Hematopoietic multipotent progenitor cell treated with erythropoietin and hydrocortisone succinate and interleukin-3 and kit ligand, for 15 days (in vitro differentiated cells): ENCODE measurements at regions not wholly inside any gene's neighbourhood (a gene's known extent, or its start where the extent isn't known, plus 50 kb on each side); places are given as distances from the start of the nearest gene placed in this dataset.
"Not testable (repeated sequence)": the region's sequence is repeated elsewhere in the genome, so short reads cannot be mapped to it uniquely, and the experiment has no call there.

Experiments
- DNase-seq: peaks from one replicate; pipeline ENCODE4 v3.0.0-alpha.2; 2015; ENCODE audit warnings: low spot score

DNA sequence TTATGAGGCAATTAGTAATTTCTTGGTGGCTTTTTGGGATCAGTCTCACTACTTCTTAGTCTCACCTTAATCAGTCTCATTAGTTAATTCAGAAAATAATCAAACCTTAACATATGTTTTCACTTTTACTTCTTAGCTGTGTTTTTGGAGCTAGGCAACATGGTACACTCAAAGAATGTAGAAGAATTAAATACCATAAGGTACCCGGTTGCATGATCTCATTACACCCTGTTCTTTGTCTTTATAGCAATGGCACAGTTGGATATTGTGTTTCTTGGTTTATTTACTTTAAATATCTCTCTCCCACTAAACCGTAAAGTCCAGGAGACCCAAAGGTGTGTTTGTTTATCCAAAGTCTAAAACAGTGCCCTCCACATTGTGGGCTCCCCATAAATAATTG lies 132.3 kb downstream of the TNFSF18 start:
- no peak for DNase-seq

DNA sequence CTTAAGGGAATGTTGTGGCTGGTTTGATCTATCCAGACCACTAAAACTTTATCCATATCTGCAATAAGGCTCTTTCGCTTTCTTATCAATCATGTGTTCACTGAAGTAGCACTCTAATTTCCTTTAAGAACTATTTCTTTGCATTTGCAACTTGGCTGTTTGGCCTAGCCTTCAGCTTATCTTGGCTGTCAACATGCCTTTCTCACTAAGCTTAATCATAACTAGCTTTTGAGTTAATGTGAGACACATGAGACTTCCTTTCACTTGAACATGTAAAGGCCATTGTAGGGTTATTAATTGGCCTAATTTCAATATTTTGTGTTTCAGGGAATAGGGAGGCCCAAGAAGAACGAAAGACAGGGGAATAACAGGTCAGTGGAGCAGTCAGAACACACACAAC lies 124.7 kb downstream of the TNFSF18 start:
- DNase-seq, result no peak

DNA sequence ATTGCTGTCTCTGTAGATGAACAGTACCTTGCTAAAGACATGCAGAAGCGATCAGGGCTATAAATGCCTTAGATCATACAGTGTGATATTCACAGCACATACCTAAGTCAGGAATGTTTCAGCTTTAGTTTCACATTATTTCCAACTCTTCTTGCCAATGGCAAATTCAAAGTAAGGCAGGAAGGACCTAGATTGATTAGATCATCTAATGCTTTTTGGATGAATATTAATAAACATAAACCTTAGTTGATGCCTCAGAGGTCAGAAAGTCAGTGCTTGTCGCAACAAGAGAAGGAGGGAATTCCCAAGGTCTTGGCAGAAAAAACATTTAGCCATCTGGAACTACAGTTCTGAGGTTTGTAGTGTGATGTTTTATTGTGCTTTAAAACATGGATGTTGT lies 122.3 kb downstream of the TNFSF18 start:
- DNase-seq, result no peak

- no peak for DNase-seq
Observed at GRCh38 chr1:172929006-172929405, 121.7 kb downstream of the TNFSF18 start.

GRCh38 chr1:172930142-172930541 lies 120.6 kb downstream of the TNFSF18 start:
- DNase-seq, result no peak

- no peak for DNase-seq
Observed at GRCh38 chr1:172931340-172931739, 119.4 kb downstream of the TNFSF18 start.

DNA sequence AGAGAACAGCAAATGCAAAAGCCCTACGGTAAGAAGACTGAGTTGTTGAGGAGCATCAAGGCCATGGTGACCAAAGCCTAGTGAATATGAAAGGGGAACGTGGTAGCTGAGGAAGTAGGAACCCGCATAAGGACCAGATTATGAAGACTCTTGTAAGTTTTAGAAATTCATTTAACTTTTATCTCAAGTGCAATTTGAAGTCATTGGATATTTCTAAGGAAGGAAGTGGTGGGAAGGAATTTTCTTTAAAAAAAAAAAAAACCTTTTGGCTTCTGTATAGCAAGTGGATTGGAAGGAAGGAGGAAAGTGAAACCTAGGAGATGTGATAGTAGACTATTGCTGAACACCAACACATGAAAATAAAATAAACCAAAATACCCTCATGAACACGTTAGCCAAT lies 119.0 kb downstream of the TNFSF18 start:
- no peak for DNase-seq

DNA sequence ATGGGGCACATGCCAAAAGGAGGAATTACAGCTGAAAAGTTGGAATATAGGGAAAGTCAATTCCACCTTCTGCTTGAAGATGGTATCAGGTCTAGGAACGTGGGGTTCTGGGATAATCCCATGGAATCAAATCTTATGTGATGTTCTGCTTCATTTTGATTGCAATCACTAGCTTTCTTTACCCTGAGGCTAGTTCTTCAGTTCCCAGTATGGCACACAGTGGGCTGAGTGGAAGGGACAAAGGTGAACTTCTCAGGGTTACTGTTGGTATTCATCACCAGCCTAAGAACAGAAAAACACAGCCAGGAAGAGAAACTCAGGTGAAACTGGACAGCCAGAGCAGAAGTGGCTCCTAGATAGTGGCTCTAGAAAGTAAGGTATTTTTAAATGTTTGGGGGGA lies 117.8 kb downstream of the TNFSF18 start:
- no peak for DNase-seq

GRCh38 chr1:172934417-172934762 lies 116.4 kb downstream of the TNFSF18 start:
- DNase-seq, result no peak

- DNase-seq, result no peak
Observed at GRCh38 chr1:172935062-172935592, 115.6 kb downstream of the TNFSF18 start.

DNA sequence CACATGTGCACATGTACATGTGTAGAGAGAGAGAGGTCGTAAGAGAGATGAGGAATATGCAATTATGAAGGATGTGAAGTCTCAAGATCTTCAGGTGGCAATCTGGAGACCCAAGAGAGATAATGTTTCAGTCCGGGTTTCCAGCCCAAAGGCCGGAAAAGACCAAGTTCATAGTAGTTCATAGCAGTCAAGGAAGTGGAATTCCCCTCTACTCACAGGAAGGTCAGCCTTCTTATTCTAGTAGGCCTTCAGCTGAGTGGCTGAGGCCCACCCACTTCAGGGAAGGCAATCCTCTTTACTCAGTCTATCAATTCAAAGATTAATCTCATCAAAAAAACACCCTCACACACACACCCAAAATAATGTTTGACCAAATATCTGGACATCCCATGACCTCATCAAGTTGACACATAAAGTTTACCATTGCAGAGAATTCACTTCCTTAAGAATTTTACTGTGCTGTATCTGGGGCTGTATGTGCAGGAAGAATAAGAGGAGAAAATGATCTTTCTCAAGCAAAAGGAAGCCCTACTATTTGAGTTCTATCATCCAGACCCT lies 114.6 kb downstream of the TNFSF18 start:
- DNase-seq, result no peak

DNA sequence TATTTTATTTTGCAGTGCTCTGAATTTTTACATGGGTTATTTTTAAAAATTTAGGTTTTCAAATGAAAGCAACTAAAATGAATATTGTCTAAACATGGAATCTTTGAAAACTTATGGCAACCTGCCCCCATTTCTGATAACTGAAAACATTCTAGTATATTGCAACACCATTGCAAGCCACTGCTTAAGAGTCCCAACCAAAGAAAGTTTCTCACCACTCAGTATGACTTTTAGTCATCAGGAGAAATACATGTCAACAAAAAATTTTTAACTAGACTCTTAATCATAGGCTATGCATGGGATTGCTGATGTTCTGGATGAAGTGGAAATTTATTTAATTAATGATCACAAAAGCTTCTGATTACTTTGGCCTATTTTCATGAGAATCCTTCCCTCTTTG lies 112.1 kb downstream of the TNFSF18 start:
- DNase-seq, result no peak

- no peak for DNase-seq
Observed at GRCh38 chr1:172939475-172939874, 111.3 kb downstream of the TNFSF18 start.

DNA sequence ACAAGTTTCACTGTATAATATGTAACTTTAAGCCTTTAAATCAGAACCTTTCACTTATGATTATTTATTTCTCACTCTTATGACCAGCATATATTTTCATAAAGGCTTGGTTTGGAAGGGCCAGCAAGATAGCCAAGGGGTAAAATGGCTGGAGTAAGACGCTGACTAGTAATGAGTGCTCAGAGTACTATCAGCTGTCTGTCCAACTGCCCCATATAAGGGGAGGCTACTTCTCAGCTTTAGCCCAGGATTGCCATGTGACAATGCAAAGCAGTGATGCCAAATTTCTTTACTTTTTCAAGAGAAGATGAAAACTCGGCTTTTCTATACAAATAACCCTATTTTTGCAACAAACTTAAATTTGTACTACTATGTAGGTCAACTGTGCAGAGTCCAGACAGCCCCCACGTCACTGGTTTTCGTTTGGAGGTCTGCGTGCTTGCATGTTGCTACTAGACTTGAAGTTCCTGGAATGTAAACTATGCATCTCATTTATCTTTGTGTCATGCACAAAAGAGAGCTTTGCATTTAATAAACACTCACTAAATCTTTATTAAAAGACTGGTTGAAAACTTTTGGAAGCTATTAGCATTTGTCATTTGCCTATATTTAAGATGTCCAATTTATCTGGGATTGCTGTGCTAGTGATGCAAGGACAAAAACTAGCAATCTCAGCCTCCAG lies 110.4 kb downstream of the TNFSF18 start:
- DNase-seq, result no peak

GRCh38 chr1:172941471-172941870 lies 109.3 kb downstream of the TNFSF18 start:
- no peak for DNase-seq

GRCh38 chr1:172941945-172942344 lies 108.8 kb downstream of the TNFSF18 start:
- no peak for DNase-seq

DNA sequence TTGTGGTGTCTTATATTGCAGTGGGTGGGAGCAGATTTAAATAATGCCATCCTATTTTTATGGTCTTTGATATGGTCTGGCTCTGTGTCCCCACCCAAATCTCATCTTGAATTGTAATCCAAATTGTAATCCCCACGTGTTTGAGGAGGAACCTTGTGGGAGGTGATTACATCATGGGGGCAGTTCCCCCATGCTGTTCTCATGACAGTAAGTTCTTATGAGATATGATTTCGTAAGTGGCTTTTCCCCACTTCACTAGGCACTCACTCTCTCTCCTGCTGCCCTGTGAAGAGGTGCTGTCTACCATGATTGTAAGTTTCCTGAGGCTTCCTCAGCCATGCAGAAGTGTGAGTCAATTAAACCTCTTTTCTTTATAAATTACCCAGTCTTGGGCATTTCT lies 107.6 kb downstream of the TNFSF18 start:
- DNase-seq, result not testable (repeated sequence)

DNA sequence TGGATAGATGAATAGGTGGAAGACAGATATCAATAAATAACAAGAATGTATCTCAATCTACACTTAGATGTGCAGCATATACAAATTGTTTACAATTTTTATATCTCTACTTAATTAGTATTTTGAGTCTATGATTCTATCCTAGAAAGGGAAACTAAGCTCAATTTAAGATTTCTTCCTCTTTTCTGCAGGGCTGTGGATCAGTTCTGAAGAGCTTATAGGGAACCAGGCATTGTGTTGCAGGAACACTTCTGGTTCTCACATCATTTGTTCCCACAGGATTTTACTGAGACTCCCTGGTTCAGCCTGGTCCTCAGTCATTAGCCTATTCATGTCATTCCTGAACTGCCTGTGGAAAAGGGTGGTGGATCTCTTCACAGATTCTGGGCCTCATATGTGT lies 105.8 kb downstream of the TNFSF18 start:
- DNase-seq, result no peak

DNA sequence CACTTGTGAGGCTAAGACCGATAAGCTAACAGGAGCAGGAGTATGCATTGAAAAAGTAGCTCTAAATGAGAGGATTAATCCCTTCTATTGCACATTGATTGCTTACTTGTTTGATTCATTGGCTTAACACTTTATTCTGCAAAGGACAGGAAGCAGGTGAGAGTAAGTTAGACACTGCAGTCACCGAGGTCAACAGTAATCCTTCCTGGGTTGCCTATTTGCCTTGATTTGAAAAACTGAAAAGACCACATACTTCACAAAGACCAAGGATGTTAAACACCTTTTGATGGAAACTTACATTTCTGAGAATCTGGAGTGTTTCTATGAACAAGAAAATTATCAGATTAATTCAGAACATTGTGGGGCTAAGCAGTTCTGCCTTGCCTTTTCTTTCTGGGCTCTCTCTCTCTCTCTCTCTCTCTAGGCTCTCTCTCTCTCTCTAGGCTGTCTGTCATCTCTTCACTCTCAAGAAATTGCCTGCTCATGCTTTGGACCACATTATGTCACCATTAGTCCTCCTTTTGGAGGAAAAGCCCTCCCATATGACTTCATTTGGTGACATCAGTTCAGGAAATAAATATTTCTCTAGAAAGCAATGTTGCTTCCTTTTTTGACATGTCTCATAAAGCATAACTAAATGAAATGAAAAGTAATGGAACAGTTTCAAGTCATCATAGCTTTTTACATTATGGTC lies 103.8 kb downstream of the TNFSF18 start:
- DNase-seq, result no peak

- no peak for DNase-seq
Observed at GRCh38 chr1:172948457-172948856, 102.3 kb downstream of the TNFSF18 start.

DNA sequence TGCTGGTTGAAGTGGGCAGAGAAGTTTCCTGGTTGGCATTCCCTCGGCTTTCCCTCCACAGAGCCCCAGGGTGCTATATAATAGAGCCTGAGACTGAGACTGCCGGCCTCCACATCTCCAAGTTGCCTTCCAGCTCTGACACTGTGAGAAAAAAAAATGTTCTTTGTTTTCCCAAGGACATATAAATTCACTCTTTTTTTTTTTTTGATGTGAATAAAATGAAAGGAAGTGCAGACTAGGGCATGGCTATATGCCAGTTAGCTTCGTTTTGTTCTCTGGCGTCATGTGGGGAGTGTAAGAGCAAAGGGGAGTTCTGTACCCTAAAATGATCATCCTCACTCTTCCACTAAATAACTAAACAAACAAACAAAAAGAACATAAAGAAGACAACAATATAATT lies 101.6 kb downstream of the TNFSF18 start:
- DNase-seq, result no peak

GRCh38 chr1:172950528-172950927 lies 100.2 kb downstream of the TNFSF18 start:
- DNase-seq, result no peak

- no peak for DNase-seq
Observed at GRCh38 chr1:172951730-172952365, 98.9 kb downstream of the TNFSF18 start.
